ENCODE measurements at regions not wholly inside any gene's neighbourhood (a gene's known extent, or its start where the extent isn't known, plus 50 kb on each side); places are given as distances from the start of the nearest gene placed in this dataset.

- TF ChIP-seq GATA2 (IDR thresholded peaks at IDR 0.05; ENCODE audit: low read depth, low read length) (no peak), GATA3 (IDR thresholded peaks at IDR 0.05; ENCODE audit: low read depth, low read length) (no peak)
Measured at GRCh38 chr3:195011231-195011834, 259.6 kb downstream of the XXYLT1 start.

Data from SH-SY5Y (cell line).